B cell (primary cell): ENCODE measurements at regions not wholly inside any gene's neighbourhood (a gene's known extent, or its start where the extent isn't known, plus 50 kb on each side); places are given as distances from the start of the nearest gene placed in this dataset.

Source experiments
- CTCF ChIP-seq: fragments of 200-600 bp; IDR thresholded peaks from one replicate; pipeline ENCODE4 v1.8.0; 2022; ENCODE audit warnings: antibody characterized with exemption, mild to moderate bottlenecking
- EZH2 ChIP-seq: IDR thresholded peaks from 2 replicates; pipeline ENCODE4 v1.6.1; 2012; ENCODE audit warnings: borderline replicate concordance, low read depth, mild to moderate bottlenecking, moderate library complexity, low read length; ENCODE audit not compliant: insufficient read depth, poor library complexity, severe bottlenecking

- TF ChIP-seq CTCF (no peak), EZH2 (no peak)
Observed at GRCh38 chr14:98688446-98688845, 583.6 kb downstream of the BCL11B start.
